PFSK-1 (cell line): ENCODE measurements at regions not wholly inside any gene's neighbourhood (a gene's known extent, or its start where the extent isn't known, plus 50 kb on each side); places are given as distances from the start of the nearest gene placed in this dataset.

Experiments
- FOXP2 ChIP-seq: optimal IDR thresholded peaks from 2 replicates; pipeline ENCODE3; 2011; ENCODE audit warnings: borderline replicate concordance, control low read depth, inconsistent platforms; ENCODE audit not compliant: insufficient read depth; ENCODE audit errors: extremely low read length, extremely low read depth
- POLR2AphosphoS5 ChIP-seq: IDR thresholded peaks from 2 replicates; pipeline ENCODE4 v1.6.1; 2012; ENCODE audit warnings: low read depth, mild to moderate bottlenecking, control low read depth, low read length, moderate library complexity
- SIN3A ChIP-seq: IDR thresholded peaks from 2 replicates; pipeline ENCODE4 v1.6.1; 2012; ENCODE audit warnings: mild to moderate bottlenecking, low read length, moderate library complexity, borderline replicate concordance; ENCODE audit not compliant: insufficient read depth
- TAF1 ChIP-seq: IDR thresholded peaks from 2 replicates; pipeline ENCODE4 v1.6.1; 2012; ENCODE audit warnings: low read length, control low read depth, borderline replicate concordance; ENCODE audit not compliant: insufficient read depth
- TF ChIP-seq, protein P1 (sequence below), 2 experiments: IDR thresholded peaks; 2 replicates each; pipeline versions ENCODE4 v1.6.1 to v1.8.0; 2011 to 2012; ENCODE audit warnings: low read depth in 2 of 2, low read length in 2 of 2, control low read depth in 1 of 2, inconsistent platforms in 1 of 2, mild to moderate bottlenecking in 1 of 2, moderate library complexity in 1 of 2; ENCODE audit not compliant: insufficient read depth in 1 of 2

DNA sequence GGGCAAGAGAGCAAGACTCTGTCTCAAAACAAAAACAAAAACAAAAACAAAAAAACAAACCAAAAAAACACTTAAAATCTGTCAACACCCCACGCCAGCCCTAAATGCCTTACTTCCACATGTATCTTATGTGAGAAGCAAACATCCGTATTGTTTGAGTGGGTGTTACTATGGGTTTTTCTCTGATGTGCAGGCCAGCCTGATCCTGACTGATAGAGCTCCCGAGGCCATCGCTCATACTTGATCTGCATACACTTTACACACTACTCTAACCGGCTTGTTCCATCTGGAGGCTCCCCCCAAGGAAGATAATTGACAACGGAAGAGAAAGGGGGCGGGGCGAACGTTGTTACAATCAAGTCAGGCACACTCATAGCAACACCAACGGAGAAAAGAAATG lies 237.4 kb downstream of the TBL1XR1 start:
- TF ChIP-seq SIN3A (no peak), FOXP2 (no peak), TAF1 (no peak), POLR2AphosphoS5 (no peak)
- TF ChIP-seq, protein P1, sequence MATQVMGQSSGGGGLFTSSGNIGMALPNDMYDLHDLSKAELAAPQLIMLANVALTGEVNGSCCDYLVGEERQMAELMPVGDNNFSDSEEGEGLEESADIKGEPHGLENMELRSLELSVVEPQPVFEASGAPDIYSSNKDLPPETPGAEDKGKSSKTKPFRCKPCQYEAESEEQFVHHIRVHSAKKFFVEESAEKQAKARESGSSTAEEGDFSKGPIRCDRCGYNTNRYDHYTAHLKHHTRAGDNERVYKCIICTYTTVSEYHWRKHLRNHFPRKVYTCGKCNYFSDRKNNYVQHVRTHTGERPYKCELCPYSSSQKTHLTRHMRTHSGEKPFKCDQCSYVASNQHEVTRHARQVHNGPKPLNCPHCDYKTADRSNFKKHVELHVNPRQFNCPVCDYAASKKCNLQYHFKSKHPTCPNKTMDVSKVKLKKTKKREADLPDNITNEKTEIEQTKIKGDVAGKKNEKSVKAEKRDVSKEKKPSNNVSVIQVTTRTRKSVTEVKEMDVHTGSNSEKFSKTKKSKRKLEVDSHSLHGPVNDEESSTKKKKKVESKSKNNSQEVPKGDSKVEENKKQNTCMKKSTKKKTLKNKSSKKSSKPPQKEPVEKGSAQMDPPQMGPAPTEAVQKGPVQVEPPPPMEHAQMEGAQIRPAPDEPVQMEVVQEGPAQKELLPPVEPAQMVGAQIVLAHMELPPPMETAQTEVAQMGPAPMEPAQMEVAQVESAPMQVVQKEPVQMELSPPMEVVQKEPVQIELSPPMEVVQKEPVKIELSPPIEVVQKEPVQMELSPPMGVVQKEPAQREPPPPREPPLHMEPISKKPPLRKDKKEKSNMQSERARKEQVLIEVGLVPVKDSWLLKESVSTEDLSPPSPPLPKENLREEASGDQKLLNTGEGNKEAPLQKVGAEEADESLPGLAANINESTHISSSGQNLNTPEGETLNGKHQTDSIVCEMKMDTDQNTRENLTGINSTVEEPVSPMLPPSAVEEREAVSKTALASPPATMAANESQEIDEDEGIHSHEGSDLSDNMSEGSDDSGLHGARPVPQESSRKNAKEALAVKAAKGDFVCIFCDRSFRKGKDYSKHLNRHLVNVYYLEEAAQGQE (IDR thresholded peaks at IDR 0.05; ENCODE audit: insufficient read depth in 1 of 2, low read depth in 2 of 2, low read length in 2 of 2) = no peak

DNA sequence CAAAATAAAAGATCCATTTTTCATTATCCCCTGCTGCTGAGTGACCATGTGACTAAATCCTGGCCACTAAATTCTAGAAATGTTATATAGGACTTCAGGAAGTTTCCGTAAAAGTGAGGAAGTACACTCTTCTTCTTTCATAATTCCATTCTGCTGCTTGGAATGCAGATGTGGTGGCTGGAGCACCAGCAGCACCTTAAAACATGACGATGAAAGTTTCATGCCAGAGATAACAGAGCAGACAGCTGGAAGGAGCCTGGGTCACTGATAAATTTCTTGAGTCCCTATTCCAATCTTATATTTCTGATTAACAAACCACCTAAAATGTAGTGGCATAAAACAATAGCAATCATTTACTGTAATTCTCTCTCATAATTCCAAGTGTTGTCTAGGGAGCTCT lies 238.7 kb downstream of the TBL1XR1 start:
- TF ChIP-seq SIN3A (no peak), TAF1 (no peak), FOXP2 (no peak), POLR2AphosphoS5 (no peak)
- TF ChIP-seq, protein P1 (IDR thresholded peaks at IDR 0.05; ENCODE audit: insufficient read depth in 1 of 2, low read depth in 2 of 2, low read length in 2 of 2) = no peak

DNA sequence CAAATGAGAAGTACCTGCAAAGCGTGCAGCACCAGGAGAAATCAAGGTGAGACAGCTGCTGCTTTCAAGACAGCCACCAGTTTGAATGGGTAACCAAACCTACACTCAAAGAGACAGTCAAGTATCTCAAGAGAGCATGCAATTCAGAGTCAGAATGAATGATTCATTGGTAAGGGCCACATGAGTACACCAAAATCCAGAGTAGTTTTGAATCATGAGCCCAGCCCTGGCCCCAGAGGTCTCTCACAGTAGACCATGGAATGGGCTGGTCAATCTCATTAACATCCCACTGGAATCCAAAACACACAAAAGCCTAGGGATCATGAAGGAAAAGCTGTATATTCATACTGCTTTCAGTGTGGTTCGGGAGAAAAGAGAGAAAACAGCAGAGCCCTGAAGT lies 242.8 kb downstream of the TBL1XR1 start:
- TF ChIP-seq FOXP2 (no peak), SIN3A (no peak), POLR2AphosphoS5 (no peak)
- TF ChIP-seq, protein P1 (IDR thresholded peaks at IDR 0.05; ENCODE audit: insufficient read depth in 1 of 2, low read depth in 2 of 2, low read length in 2 of 2) = no peak

DNA sequence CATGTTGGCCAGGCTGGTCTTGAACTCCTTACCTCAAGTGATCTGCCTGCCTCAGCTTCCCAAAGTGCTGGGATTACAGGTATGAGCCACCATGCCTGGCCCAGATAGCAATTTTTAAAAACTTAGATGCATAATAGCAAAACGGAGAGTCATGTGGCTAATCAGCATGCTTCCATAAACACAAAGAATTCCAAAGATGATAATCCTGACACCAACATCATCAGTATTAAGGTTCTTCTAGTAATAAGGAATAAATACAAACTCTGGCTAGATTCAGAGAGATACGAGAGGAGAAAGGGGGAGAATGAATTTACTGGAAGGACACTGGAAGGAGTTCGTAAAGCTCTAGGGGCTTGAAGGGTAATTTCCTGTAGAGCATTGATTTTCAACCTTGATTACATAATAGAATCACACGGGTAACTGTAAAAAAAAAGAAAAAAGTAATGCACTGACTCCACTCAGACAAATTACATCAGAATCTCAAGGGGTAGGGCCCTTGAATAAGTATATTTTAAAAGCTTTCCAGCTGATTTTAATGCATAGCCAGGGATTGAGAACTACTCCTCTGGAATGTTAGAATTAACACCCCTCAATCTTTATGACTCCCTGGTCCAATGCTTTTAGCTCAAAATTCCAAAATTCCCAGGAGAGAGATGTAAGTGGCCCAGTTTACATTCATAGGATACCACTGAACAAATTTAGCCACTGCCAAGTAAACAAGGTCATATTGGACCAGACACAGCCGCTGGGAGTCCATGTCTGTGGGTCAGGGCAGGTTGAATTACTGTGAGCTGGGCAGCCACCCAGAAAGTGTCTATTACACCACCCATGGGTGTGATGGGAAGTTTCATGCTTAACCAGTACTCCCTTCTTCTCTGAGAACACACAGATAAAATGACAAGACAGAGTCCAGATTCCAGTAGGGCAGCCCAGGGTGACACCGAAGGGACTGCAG lies 243.9 kb downstream of the TBL1XR1 start:
- no peak for TF ChIP-seq FOXP2
- no peak for TF ChIP-seq POLR2AphosphoS5
- TF ChIP-seq, protein P1 (IDR thresholded peaks at IDR 0.05; ENCODE audit: insufficient read depth in 1 of 2, low read depth in 2 of 2, low read length in 2 of 2) = no peak
- no peak for TF ChIP-seq TAF1
